WTC11 (cell line): ENCODE measurements at regions not wholly inside any gene's neighbourhood (a gene's known extent, or its start where the extent isn't known, plus 50 kb on each side); places are given as distances from the start of the nearest gene placed in this dataset.

Source experiments
- CREM ChIP-seq: sonication (generic); formaldehyde crosslinking; IDR thresholded peaks from 2 replicates; pipeline ENCODE4 v1.8.1; 2022; ENCODE audit warnings: mild to moderate bottlenecking, missing genetic modification reagents, moderate library complexity
- CTCF ChIP-seq: fragments of 200-600 bp; IDR thresholded peaks from 2 replicates; pipeline ENCODE4 v1.8.0; 2022; ENCODE audit warnings: antibody characterized with exemption
- FOXP4 ChIP-seq: sonication (generic); formaldehyde crosslinking; IDR thresholded peaks from 2 replicates; pipeline ENCODE4 v1.8.0; 2022; ENCODE audit warnings: mild to moderate bottlenecking, missing genetic modification reagents
- MYBL2 ChIP-seq: sonication (generic); formaldehyde crosslinking; IDR thresholded peaks from 2 replicates; pipeline ENCODE4 v1.8.1; 2023; ENCODE audit warnings: mild to moderate bottlenecking, moderate library complexity, missing genetic modification reagents
- USF2 ChIP-seq: sonication (generic); formaldehyde crosslinking; IDR thresholded peaks from 2 replicates; pipeline ENCODE4 v1.8.1; 2023; ENCODE audit warnings: mild to moderate bottlenecking, missing genetic modification reagents, moderate library complexity
- ZBTB43 ChIP-seq: sonication (generic); formaldehyde crosslinking; IDR thresholded peaks from 2 replicates; pipeline ENCODE4 v1.8.1; 2023; ENCODE audit warnings: mild to moderate bottlenecking, missing genetic modification reagents
- ZNF138 ChIP-seq: sonication (generic); formaldehyde crosslinking; conservative IDR thresholded peaks from 2 replicates; pipeline ENCODE4 v1.8.1; 2022; ENCODE audit warnings: mild to moderate bottlenecking, moderate library complexity, missing genetic modification reagents
- ZNF281 ChIP-seq: sonication (generic); formaldehyde crosslinking; IDR thresholded peaks from 2 replicates; pipeline ENCODE4 v1.8.0; 2023; ENCODE audit warnings: mild to moderate bottlenecking, missing genetic modification reagents

GRCh38 chr1:30518696-30519095 is 204.7 kb downstream of the MATN1 start:
- TF ChIP-seq CTCF (no peak), USF2 (CRISPR knock-in tag) (no peak), ZBTB43 (no peak), ZNF138 (no peak), FOXP4 (CRISPR knock-in tag) (no peak), MYBL2 (CRISPR knock-in tag) (no peak), CREM (CRISPR knock-in tag) (no peak), ZNF281 (CRISPR knock-in tag) (no peak)
